ENCODE measurements at regions not wholly inside any gene's neighbourhood (a gene's known extent, or its start where the extent isn't known, plus 50 kb on each side); places are given as distances from the start of the nearest gene placed in this dataset.
"Not testable (repeated sequence)": the region's sequence is repeated elsewhere in the genome, so short reads cannot be mapped to it uniquely, and the experiment has no call there.

DNA sequence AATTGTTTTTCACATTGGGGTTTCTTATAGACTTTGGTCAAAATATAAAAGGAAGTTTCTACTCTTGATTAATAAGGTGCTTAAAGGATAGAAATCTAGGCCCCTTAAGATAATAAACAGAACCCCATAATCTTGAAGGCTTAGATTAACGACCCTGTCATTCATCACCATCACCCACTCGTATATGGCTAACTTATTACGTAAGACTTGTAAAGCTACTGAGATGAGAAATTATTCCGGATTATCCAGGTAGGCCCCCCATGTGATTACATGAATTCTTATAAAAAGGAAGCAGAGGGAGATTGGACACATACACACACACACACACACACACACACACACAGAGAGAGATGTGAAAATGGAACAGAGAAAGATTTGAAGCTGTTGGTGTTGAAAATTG, 1489.2 kb upstream of the TENM4 start:
- DNase-seq = no peak

DNA sequence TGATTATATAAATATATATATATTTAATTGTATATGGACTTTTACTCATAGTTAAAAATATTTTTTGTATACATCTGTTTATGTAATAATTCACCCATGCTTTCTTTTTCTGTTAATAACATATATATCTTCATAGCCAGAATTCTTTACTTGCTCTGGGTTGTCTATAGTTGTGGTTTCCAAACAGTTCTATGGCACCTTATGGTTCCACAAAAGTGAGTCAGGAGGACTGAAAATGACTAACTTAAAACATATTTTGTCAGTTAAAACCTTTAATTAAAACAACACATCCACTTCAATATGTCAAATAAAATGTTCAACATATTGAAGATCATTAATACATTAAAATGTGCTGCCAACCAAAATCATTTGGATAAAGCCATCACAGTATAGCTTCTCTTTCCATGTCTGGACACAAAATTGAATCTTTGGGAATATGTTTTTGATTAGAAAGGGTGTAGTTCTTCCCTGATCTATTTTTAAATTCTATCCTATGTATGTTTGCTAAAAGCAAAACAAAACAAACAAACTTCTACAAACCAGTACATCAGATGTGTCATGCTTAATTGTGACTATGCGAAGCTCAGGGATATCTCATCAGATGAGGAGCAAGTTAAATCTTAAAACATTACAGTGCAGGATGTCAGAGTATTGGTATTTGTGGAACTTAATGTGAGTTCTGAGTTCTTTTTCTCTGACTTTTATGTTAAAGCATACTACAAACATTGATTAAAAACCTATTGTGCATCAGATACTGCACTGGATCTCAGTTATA, 1488.4 kb upstream of the TENM4 start:
- no peak for DNase-seq

DNA sequence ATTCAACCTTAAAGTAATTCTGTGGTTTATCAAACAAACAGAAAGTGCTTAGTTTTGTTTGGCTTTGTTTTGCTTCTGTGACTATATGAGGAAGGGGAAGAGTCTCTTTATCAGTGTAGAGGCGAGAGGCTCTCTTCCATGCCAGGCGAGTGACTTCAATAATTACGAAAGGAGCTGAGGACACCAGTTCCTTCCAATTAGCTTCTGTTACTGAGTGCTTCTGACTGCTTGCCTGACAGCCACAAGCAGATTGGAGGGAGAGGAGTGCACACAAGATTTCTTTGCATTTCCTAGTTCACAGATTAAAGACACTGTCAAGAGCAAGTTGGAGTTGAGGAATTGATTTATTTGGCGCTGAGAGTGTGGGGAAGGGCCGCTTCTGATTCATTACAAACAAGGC, 1484.5 kb upstream of the TENM4 start:
- no peak for DNase-seq

DNA sequence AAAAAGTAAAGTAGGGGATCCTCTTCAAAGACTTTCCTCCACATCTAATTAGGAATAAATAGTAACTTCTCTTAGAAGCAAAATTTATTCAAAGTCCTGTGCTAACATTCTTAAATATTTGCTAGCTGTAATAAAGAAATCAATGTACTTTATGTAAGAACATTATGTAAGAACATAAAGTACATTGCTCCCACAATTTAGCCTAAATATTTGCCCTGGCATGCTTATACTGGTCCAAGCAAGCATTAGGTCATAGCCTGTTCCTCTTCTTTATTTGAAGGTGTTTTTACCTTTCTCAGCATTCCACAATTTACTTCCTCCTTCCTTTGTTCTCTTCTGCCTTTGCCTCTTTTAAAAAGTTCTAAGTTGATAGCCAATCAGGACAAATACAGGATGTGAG, 1480.5 kb upstream of the TENM4 start:
- not testable (repeated sequence) for DNase-seq

DNA sequence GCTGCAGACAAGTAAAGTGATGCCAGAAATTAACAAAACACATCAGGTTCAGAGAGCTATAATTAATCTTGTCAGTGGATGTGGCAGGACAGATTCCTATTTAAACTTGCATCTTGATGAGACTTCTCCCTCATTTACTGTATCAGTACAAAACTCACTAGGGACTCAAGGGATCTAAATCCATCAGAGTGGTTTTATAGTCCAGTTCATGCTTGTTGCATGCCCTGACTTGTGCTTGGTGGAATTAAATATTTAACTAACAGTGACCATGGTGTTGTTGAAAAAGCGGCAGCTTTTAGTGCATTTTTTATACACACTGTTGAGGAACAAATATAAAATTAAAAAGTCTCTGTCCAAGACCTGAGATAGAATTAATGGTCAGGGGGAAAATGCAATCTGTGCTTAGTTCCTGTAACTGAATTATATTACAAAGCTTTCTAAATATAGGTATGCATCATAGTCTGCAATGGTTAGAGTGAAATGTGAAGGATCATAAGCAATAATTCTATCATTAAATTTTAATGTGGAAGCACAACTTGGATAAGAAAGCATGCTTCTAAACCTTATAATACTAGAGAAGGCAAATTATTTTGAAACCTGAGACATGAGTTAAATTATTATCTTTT, 1475.5 kb upstream of the TENM4 start:
- DNase-seq = no peak

DNA sequence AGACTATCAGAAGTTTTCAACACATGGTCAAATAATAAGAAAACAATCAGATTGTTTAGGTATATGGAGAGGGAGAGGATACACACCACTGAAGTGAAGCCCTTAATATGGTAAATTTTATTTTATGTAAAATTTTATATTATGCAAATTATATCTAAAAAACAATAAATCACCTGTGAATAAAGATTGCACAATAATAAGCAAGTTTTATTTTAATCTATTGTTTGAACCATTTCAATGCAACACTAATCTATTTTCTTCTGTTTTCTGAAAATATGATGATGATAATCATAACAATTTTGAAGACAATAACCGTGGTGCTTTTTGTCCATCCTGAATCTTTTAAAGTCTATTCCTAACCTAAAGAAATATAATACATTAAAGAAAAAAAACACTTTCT, 1473.5 kb upstream of the TENM4 start:
- no peak for DNase-seq

DNA sequence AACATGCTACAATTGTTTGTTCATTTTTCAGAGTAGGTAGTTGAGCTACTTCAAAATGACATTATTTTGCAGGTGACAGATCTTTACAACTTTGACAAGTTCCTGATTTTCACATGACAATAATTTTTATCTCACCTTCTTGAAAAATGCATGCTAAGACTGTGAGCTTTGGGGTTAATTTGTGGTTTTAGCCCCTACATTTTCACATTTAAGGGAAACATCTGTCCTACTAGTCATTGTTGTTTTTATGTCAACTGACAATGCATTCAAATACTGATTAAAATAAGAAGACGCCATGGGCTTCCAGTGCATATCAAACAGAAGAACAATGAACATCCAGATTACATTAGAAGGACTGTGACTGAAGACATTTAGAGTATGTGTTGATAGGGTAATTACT, 1470.8 kb upstream of the TENM4 start:
- DNase-seq = no peak

DNA sequence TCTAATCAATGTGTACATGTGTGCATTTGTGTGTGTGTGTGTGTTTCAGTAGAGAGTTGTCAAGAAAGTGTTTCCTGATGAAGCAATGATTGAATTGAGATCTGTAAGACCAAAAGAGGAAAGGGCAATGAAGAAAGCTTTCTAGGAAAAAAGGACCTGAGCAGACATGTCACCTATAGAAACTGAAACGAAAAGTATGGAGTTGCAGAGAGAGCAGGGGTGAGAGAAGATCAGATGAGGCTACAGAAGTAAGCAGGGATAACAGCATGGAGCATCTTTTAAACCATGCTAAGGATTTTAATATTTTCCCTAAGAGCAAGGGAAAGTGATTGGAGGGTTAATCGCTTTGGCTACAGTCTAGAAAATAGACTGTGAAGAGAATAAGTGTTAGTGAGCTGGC, 1459.4 kb upstream of the TENM4 start:
- no peak for DNase-seq

DNA sequence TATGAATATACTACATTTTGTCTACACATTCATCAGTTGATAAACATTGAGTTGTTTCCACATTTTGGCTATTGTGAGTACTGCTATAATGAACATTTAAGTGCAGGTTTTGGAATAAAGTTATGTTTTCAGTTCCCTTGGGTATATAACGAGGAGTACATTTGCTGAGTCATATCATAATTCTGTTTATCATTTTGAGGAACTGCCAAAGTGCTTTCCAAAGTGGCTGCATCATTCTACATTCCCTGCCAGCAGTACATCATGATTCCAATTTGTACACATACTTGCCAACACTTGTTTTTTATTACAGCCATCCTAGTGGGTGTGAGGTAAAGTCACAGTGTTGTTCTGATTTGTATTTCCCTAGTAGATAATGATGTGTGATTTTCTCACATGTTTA, 1458.6 kb upstream of the TENM4 start:
- no peak for DNase-seq

DNA sequence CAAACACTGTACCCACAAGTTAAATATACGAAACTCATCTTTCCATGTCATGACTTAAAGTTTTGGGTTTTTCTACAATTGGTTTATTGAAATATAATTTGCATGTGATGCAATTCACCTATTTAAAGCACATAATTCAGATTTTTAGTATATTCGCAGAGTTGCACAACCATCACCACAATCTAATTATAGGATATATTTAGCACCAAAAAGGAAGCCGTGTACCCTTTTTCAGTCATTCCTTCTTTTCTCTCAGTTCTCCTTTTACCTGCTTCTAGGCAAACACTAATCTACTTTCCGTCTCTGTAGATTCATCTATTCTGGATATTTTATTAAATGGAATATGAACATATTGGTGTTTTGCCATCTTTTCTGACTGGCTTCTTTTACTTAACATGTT, 1458.1 kb upstream of the TENM4 start:
- no peak for DNase-seq

DNA sequence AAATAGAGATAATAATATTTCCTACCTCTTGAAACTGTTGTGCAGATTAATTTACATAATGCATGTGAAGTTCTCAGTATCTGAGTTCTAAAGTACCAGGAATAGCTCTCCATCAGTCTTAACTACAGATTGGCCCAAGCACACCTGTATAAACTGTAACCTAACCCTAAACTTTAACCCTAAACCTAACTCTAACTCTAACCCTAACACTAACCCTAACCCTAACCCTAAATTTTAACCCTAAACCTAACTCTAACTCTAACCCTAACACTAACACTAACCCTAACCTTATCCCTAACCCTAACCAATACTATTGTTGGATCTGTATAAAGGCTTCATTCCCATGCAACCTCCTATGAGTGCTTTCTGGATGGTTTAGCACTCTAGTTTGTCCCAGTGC, 1445.9 kb upstream of the TENM4 start:
- DNase-seq = no peak

DNA sequence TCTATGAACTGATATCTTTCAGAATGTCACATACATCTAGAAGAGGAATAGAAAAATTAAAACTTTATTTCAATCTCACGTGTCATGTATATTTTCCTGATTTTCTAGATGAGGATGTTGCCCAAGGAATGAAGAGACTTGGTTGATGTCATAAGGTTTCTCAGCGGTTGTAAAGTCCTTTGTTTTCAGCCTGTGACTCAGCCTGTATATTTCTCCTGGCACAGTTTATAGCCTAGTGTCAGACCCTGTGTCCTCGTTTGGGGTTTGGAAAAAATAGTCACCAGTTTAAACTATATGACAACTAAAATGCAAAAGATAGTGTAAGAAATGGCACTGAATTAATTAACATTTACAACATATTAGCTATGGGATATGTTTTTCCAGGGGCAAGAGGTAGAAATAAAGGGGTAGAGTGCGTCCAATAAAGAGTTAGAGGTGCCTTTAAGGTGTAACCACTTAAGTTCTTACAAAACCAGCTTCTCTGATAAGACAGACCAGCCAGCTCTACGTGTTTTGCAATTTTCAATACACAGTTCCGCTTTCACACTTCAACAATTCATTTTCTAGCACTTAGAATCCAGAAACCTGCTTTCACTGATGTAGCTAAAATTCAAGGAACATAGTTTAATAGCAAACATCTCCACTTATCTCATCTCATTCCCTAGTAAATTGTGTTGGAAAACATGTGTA, 1432.6 kb upstream of the TENM4 start:
- no peak for DNase-seq

DNA sequence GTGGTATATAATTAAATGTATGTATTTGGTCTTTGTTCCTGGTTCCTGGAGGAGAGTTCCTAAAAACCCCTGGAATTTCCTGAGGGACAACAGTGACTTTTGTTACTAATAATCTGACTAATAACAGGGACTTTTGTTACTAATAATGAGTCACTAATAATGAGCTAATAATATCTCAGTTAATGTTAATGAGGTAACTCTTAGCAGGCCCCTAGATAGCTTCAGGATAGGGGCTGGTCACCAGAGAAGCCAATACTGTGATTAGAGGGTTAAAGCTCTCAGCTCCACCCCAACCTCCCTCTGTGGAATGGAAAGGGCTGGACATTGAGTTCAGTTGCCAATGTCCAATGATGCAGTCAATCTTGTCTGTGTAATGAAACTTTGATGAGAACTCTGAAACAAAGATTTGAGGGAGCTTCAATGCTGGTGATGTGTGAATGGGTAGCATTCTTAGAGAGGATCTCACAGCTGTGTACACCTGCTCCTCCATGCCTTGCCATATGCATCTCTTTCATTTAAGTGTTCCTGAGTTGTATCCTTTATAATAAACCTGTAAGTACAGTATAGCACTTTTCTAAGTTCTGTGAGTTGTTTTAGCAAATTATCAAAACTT, 1431.4 kb upstream of the TENM4 start:
- DNase-seq = no peak

DNA sequence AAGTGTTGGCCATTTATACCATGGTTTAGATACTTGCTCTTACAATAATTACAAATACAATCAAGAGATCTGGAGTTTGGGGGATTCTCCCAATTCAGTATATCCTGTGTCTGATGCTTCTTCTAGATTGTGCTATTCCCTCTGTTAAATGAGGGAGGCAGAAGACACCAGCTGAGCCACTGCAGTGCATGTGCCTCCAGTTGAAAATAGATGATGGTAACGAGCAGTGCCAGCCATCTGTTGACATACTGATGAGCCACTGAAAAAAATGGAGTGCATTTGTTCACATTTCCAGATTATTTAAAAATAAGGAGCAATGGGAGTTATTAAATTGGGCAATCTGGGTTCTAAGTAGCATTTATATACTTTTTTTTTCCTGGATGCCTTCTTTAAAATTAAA, 1428.0 kb upstream of the TENM4 start:
- DNase-seq = no peak

DNA sequence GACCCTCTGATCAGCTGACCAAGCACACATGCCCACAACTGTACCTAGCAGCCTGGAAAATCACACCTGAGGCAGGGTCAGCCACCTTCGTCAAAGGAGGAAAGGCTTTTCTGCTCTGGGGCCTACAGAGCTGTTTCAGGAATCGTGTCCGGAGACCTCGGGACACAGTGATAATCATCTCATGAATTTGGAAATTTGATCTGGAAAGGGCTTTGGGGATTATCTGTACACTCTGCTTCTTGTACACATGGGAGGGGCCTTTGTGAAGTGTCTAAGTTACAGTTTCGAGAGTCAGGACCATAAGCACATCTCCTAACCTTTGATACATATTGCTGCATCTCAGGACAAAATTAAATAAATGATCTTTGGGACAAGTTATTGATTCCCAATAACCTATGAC, 1421.2 kb upstream of the TENM4 start:
- DNase-seq = no peak

DNA sequence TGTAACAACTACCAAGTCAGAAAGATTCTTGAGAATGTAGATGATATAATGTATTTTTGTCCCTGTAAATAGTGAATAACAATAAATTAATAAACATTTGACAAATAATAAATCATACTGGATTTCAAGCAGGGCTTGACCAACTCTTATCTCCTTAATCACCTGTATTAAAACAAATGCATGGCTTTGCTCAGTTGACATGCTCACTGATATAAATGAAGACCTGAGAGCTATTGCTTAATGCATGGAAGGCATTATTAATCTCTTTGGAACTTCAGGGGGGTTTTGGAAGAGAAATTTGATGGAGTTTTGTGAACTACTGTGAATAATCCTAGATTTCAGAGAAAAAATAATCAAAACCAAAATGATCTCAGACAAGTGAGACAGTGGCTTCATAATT, 1420.4 kb upstream of the TENM4 start:
- DNase-seq = no peak

DNA sequence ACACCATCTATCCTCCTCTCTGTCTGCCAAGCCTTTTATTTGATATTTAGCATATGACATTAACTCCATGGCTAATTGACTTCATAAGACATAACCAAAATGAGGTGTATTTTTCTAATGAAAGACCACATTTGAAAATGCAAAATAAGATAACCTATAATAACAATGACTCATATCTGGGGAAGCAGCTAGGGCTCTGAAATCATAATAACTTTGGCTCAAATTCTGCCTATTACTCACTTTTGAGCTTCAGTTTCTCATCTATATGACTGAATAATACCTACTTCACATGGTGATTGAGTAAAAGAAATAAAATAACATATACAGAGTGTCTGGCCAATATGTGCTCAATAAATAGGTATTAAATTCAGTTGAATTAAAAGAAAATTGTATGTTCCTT, 1419.8 kb upstream of the TENM4 start:
- DNase-seq = no peak

DNA sequence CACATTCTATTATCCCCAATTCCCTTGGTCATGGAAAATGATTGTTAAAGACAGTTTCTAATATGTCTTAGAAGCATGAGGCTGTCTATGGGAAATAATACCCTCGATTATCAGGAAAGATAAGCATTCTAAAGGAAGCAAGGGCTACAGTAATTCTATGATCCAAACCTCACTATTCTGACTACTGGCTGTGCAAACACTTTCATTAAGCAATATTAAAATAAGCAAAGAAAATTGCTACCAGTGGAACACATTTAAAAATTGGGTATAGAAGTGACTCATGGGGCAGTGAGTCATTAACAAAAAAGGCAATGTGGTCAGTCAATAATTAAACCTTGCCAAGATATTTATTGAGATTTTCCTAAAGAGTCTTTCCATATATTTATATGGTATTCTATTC, 1415.2 kb upstream of the TENM4 start:
- no peak for DNase-seq

DNA sequence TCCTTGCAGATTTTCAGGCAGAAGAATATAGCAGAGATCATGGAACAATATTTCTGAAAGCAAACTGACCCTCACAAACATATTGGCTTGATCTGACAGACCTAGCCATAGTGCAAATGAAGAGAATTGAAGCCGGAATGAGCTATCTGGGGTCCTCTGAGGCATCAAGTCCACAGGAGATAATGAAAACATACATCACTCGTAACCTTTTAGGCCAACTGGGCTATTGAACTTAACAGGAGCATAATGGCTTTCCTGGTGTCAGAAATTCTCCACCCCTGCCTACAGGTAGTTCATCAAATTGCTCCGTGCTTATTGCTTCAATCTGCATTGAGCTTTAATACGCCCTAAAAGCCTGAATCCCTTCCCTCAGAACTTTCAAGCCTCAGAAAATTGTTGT, 1414.6 kb upstream of the TENM4 start:
- DNase-seq = no peak

DNA sequence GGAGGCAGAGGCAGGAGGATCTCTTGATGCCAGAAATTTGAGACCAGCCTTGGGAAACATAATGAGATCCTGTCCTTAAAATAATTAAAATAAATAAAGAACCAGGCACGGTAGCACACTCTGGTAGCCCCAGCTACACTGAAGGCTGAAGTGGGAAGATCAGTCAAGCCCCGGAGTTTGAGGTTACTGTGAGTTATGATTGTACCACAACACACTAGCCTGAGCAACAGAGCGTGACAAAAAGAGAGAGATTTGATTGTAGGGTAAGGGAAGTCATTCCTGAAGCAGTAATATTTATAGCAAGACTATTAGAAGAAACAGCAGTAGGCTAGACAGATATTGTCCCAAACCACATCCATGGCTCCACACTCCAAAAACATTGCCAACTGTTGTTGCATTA, 1408.4 kb upstream of the TENM4 start:
- no peak for DNase-seq

DNA sequence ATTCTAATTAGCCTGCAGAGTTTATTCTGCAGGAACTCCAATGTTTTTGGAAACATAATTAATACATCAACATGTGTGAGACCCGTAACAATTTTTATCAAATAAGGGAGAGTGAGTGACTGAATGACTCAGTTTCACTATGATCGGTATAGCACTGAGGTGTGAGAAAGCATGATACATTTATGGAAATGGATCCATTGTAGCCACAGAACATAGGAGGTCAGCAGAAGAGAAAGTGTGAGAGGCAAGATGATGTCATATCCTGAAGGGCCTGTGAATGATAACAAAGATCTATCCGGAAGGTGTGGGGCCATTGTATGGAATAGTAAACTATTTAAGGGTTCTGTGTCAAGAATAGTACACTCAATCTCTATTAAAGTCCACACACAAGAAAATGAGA, 1406.1 kb upstream of the TENM4 start:
- no peak for DNase-seq

DNA sequence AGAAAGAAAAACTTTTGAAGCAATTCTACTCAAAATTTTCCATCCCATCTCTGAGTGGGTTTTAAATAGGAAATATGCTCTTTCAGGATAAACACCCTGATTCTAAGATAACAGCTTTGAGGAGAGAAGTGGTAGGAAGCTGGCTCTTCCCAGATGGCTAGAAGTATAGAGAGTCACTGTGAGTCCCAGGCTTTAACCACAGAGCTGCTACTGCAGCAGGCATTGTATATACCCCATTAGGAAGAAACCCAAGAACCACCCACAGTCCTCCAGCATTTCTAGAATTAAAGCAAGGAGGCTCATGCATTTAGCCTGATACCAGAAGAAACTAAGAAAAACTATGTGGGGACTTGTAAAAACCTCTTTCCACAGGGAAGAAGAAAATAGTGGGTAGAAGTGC, 1405.6 kb upstream of the TENM4 start:
- no peak for DNase-seq

DNA sequence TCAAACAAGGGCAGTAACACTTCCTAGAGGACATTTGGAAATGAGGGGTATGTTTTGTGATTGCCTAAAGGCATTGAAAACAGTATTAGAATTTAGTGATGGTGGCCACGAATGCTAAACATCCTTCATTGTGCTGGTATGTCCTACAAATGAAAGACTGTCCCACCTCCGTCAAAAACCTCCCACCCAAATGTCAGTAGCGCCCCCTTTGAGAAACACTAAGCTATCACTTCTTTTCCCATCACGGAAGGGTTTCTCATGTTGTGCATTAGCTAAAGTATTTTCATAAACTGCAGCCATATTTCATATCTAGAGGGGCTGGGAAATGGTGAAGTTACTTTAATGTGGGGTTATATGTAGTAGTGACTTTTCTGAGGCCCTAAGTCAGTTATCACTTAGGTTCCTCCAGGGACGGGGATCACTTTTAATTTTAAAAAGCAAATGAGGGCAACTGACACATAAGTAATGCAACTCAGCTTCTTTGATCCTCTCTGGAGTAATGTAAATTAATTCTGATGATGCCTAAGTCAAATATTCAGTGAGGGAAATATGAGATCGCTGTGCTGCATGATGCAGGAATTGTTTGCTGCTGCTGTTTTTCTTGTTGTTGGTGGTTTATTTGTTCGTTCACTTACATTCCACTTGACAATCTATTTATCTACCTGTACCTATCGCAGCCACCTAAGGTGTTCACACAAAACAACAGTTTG, 1403.4 kb upstream of the TENM4 start:
- no peak for DNase-seq

Data from left kidney (tissue), 1 donor.